M059J (cell line): ENCODE measurements at regions not wholly inside any gene's neighbourhood (a gene's known extent, or its start where the extent isn't known, plus 50 kb on each side); places are given as distances from the start of the nearest gene placed in this dataset.
A peak's percentile ranks its signal among the peaks of the same experiment; 100 is the strongest.

ENCODE experiments used
- DNase-seq: peaks from one replicate; pipeline ENCODE4 v3.0.0-alpha.2; 2012; ENCODE audit warnings: low read depth

DNA sequence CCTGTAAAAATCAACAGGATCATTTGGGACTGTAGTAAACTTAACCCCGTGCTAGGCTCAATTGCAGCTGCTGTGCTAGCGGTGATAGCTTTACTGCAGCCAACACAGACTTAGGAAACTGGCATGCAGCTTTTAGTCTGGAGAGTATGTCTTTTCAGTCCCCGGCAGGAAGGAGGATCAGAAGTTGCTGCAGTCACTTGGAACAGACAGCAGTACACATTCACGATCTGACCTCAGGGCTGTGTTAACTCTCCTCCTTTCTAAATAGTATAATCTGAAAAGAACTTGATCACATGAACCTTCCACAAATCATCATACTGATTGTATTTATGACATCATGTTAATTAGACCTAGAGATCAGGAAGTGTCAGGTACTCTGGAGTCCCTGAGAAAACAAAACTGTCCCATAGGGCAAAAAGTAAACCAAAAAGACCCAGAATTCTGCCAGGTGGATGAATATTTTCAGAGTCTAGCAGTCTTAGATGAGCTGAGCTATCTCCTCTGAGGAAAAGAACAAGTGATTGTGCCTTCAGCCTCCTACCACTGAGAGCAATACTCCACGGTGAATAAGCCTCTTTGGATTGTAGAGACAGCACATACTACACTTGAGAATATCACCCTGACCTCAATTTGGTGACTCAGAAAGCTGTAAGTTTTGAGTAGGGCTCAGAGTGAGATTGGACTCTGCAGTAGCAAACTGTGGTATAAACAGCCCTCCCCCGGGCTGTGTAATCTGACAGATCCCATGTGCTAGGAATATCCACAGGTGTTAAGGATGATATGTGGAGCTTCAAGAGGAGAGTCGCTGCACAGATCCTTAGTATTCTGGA lies 181.0 kb upstream of the GPR12 start:
- DNase-seq = peak; percentile 84

DNA sequence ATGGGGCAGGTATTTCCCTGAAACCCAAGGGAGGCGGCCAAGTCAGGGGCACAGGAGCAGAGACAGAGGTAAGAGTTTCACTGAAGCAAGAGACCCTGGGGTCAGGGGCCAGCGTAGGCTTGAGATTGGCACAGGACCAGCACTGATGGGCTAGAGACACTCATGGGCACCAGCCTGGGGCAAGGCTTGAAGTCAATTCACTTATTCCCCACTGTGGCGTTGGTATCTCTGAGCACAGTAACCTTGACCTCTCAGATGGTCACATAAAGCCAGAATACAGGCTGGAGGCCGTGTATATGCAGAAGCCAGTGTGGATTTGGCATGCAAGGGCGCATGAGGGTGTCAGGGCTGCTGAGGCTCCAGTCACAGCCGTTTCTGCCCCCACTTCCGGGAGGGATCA lies 173.5 kb upstream of the GPR12 start:
- DNase-seq = no peak

DNA sequence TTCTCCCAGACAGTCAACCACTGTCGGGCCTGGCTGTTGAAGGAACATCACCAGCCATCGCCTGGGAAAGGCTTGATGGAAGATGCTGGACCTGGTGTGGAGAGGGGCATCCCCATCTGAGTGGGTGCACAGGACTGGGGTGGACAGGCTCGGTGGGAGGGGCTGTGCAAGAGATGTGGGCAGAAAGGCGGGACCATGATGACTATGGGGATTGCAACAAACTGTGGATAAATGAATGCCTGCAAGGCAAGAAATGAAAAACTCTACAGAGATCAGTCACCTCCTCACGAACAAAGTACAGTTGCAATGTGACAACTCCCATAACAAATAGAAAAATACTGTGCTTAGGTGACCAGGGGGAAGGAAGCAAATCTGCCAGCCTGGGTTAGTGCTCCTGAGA lies 171.9 kb upstream of the GPR12 start:
- no peak for DNase-seq

DNA sequence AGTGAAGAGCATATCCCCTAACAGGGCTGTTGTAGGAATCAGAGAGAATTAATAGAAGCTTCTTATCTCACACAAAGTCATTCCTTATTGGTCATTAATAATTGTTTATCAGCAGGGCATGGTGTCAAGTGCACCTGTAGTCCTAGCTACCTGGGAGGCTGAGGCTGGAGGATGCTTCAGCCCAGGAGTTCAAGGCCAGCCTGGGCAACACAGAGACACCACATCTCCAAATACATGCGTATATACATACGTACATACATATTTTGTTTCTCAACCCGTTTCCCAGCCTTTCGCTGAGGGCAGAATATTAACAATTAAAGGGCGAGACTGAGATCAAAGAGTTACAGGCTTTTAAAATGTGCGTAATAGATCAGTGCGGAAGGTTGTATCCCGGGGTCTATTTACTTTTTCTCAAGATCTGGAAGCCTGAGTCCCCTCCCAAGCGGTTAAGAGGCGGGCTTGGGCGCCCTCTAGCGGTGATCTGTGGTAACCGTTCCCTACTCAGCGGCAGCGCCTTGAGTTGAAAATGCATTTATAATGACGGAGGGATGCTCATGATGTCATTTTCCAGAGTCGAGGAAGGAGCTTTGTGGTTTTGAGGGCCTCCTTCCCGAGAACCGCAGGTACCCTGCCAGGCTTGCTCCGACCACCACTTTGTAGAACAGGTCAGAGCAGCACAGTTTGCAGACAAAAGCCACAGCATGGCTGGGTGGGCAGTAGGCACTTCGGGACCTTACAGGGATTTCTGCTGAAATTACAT lies 169.6 kb upstream of the GPR12 start:
- DNase-seq = peak; percentile 57

DNA sequence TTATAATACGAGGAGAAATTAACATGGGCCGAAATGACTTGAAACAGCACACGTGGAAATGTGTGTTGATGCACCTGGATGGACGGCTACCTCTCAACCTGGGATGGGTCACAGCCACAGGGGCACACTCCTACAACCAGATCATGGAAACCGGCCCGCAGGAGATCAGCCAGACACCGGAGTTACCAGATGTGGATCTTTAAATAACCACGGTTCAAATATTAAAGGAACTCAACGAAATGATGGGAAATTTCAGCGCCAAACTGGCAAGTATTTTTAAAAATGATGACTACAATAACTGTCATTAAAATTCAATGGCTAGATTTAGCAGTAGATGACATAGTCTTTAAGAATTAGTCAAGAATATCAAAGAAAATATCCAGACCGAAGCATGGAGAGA lies 166.9 kb upstream of the GPR12 start:
- no peak for DNase-seq

DNA sequence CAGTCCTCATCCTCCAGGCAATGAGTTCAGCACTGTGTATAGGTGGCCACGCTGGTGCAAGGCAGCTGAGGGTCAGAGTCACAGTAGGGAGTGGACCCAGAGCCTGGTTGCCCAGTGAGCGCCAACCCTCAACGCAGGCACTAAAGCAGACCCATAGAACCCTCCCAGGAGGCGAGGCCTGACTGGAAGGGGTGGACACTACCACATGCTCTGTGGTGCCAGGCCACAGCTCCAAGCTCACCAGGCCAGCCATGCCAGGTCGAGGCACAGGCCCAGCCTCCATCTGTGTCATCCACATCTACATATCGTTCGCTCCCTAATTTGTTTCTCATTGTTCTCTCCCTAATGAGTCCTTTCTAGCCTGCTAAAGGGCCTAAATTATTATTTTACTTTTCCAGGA lies 165.8 kb upstream of the GPR12 start:
- DNase-seq = no peak

DNA sequence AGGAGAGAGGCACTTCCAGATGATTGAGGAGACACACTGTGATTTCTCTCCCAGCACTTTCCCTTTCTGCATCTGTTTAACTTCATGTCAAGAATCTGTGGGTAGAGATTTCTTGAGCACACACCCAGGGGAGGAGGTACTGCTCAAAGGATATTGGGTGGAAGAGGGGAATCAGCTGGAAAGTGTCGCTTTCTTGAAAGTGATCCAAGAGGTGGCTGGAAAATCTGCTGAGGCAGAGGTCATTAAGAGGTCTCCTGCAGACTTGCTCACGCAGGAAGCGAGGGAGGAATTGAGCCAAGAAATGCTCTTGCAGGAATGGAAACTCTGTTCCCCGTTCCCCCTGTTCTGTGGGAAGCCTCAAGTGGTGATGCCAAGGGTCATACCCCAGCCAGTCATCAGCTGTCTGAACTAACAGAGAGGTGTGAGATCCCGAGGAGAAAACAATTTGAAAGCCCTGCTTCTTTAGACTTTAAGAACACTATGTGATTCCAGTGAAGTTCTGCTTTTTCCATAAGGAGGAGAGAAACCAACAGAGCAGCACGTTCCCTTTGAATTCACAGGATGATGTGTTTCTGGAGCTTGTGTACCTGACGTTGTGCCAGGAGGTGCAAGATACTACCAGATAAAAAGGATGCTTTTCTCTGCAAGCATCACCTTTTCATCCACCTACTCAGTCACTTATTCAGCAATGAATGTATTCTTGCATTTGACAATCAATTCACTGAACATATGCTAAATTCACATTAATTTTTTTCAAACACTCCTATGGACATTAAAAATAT lies 163.4 kb upstream of the GPR12 start:
- DNase-seq = peak; percentile 88

DNA sequence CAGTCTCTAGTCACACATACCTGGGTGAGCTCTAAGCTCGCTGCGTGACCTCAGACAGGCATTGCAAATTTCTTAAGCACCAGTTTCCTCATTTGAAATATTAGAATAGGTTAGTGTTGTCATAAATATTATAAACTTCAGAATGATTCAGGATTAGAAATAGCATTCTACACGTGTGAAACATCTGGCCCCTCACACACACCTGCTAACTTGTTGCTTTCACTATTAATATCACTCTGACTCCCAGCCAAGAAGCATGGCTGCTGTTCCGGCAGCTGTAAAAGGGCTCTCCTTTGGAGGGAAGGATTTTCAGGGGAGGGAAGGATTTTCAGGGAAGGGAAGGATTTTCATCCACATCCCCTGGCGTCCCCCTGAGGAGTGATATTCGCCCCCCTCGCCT lies 161.3 kb upstream of the GPR12 start:
- no peak for DNase-seq

DNA sequence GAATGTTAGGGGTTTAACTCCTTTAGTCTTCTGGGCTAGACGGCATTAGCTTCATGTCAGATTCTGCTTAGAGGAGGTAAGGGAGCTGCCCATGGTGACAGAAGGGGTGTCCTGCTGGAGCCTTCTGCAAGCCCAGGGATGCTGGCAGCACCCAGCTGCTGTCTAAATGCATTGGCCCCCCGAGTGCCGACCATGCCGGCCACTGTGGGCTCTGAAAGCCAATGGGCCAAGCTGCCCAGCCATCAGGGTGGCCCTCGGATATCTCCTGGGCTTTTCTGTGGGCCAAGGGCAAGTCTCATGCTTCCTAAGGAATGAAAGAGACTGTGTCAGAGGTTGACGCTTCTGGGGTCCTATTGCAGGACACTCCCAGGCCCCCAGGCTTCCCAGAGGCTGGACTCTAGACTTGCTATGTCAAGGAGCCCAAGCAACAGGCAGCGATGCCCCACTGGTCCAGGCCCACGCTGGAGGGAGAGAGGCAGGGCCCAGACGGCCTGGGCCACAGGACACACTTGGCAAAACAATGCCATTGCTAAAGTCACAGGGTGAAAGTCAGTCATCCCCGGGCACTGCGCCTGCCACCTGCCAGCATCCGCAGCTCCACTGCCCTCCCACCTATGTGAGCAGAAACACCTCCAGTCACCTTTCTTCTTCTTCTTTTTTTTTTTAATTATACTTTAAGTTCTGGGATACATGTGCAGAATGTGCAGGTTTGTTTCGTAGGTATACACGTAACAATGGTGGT lies 160.2 kb upstream of the GPR12 start:
- no peak for DNase-seq

DNA sequence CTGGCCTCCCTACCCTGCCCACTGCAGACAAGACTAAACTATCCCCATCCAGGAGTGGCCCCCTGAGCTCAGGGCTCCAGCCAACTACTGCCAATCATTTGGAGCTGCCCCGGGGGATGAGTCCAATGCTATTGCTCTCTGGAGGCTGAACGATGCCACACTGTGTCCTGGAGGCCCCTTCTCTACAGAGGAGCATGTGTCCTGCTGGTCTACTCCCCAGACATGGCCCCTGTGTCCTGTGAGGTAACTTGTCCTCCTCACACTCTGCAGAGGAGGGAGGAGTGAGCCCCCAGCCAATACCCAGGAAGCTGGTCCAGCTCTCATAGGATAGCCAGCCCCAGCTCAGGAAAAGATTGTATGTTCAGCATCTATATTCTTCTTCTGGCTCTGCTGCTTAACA lies 159.1 kb upstream of the GPR12 start:
- no peak for DNase-seq

DNA sequence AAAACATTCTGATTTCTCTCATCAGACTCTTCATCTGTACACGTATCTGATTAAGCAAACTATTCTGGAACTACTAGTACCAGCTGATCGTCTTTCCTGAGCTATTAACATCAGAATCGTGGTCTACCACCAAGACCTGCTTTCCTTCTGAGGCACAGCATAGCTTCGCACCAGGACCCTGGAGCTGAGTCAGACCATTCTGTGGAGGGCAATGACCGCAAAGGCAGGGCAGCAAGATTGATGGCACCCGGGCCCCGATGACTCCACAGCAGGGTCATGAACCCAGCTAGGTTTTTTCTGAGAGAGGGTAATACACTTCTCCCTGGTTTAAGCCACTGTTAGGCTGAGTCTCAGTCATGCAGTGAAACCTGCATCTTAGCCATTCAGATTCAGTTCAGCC lies 158.7 kb upstream of the GPR12 start:
- peak; percentile 91 for DNase-seq

DNA sequence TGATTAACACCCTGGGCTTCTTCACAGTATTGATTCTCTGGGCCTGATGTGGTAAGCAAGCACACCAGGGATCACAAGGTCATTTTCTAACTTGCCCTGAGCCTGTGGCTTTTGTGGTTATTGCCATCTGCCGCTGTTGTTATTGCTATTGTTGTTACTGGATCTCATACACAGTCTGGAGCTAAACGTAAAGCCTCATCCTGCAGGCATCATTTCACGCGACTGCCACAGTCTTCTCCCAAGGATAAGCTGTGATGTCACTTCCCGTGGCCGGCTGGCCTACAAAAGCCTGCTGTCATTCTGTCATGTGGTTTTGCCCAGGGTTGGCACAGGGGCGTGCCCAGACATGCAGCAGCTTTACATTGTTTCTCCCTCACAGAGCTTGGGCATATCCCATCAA lies 154.0 kb upstream of the GPR12 start:
- DNase-seq = peak; percentile 65

DNA sequence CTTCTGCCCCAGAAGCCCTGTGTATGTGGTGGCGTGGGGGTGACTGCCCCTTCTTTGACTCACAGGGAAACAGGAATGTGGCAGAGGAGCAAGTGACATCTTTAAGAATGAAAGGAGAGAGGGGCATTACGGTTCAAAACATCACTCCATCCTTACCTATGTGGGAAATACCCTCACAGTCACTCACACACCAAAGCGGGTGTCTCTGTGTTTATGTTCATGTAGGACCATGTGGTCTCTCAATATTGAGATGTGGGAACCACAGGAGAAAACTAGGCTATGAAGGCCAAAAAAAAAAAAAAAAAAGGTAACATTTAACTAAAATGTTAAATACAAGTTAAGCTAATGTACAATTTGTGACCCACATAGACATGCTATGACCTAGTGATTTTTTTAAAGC lies 153.6 kb upstream of the GPR12 start:
- no peak for DNase-seq

DNA sequence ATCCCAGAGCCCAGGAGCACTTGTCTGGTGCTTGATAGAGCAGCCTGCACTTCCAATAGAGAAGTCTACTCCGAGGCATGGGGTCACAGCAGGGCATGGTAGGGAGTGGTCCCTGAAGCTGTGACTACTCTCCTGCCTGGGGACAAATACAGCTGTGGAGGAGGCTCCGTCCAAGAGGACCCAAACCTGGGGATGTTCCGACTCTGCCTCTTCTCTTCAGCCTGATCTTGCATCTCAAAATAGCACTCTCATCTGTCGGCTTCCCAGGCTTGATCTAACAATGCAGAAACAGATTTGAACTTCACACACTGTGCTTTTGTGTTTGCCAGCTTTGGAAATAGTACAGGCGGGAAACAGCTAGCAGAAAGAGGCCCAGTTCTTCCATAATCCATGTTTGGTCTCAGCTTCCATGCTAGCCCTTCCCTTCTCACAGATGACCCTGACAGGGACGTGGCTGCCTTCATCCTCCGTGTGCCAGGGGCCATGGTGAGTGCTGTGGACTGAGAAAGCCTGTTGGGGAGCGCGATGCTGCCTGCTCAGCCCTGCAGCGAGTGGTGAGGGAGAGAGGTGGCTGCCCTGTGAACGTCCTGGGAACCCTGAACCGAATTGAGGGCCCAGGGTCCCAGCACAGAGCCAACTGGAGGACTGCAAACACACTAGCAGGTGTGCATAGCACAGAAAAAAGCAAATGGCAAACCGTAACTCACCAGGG lies 150.3 kb upstream of the GPR12 start:
- DNase-seq = no peak

DNA sequence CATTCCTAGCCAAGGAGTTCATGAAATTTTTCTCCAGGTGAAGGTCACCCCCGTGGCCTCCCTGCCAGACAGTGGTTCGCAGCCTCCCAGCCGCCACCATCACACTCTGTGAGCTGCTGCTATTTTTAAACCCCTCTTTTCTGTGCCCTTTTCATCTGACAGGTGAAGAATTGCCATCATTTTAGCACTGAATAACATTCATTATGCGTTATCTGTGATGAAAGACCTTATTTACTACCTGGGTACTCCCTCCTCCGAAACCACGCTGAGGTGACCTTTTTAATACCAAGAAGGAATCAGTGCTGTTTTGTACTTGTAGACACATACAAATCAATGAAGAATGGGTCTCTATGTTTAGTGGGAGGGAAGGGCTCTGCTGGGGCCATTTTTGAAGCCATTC lies 148.9 kb upstream of the GPR12 start:
- no peak for DNase-seq

DNA sequence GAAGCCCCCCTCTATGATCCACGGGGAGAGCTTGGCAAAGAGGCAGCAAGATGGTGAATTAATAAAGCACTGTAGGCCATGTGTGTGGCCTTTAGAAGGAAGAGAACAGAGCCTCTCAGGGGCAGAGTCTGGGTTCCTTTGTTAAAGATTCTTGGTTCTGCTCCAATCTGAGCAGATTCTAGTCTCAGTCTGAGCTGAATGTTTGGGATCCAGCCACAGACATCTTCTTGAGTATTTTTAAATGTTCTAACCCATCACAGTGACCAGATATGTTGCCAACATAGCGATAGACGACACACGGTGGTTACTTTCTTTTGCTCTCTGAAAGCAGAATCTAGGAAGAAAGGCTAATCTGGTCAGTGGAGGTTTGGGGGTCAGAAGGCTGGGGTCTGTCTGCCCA lies 147.5 kb upstream of the GPR12 start:
- no peak for DNase-seq

DNA sequence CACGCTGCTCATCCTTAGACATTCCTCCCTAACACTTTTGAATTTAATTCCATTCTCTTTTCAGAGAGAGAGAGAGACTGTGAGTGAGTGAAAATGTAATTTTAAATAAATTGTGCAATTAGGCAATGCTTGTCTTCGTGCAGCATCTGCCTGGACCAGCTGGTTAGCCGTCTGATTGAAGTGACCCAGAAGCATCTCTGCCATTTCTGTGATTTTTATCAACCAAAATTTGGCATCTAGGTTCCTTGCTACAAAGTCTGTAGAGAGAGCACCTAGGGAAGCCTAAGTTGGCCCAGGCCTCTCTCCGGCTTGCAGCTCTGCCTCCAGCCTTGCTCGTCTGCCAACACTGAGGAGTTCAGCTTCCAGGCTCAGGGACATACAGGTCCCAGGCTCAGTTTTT lies 138.6 kb upstream of the GPR12 start:
- DNase-seq = no peak

DNA sequence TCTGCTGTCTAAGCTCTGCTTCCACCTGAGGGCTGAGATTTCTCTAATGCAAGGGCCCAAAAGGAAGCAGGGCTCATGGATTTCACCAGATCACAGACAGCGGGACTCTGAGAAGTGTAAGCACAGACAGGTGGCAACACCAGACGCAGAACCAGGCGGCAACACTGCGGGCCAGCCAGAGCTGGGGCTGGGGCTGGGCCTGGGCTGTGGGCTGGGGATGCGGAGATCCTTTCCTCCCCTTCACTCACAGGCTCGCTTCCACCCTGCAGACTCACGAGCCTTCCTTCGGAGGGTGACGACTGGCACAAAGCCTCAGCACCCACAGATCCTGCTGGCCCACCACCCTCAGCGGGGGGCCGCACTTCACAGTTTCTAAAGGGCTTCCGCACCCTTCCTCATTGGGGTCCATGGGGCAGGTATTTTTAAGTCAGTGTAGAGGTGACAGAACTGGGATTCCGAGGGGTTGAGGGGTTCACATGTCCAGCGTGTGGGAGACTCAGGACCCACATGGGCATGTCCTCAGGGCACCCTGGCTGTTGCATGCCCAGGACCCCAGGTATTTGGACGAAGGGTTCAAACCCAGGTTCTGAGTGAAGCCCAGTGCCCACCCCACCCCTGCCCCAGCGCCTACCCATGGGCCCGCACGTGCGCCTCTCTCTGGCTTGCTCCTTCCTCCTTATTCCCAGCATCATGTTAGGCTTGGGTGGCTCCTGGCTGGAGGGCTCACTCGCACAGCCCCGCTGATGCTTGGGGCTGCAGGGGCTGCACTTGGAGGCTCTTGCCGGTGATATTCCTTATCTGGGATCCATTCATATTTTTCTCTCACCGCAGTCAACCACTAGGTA lies 137.3 kb upstream of the GPR12 start:
- no peak for DNase-seq

DNA sequence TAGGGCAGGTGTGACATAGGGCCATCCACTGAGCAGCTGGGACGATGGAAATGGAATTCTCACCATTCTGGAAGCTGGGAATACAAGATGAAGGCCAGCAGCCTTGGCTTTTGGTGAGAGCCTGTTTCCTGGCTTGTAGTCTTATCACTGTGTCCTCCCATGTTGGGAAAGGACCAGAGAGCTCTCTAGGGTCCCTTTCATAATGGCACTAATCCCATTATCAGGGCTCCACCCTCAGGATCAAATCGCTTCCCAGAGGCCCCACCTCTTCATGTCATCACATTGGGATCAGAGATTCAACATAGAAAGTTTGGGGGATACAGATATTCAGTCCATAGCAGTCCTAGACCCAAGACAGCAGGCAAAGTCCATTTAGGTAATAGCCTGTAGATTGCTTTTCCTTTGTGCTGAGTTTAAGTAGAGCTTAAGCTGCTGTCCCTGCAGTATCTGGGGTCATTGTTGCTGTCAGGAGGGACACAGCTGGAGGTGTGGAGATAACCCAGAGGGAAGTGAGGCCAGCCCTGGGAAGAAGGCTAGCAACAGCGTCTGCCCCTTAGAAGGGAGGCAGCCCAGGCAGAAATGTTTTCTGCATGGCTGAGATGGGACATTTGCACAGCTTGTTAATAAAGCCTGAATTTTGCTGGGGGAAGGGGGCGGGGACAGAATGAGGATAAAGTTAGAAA lies 136.5 kb upstream of the GPR12 start:
- DNase-seq = no peak
